HL-60 (cell line): ENCODE measurements at regions not wholly inside any gene's neighbourhood (a gene's known extent, or its start where the extent isn't known, plus 50 kb on each side); places are given as distances from the start of the nearest gene placed in this dataset.

Experiments used
- POLR2AphosphoS5 ChIP-seq: IDR thresholded peaks from 2 replicates; pipeline ENCODE4 v1.6.1; 2012; ENCODE audit warnings: low read depth
- TF ChIP-seq, protein P1 (sequence below): IDR thresholded peaks from one replicate; pipeline ENCODE4 v1.5.1; 2011; ENCODE audit warnings: low read length, control low read depth, inconsistent platforms; ENCODE audit not compliant: insufficient read depth

- TF ChIP-seq, protein P1, sequence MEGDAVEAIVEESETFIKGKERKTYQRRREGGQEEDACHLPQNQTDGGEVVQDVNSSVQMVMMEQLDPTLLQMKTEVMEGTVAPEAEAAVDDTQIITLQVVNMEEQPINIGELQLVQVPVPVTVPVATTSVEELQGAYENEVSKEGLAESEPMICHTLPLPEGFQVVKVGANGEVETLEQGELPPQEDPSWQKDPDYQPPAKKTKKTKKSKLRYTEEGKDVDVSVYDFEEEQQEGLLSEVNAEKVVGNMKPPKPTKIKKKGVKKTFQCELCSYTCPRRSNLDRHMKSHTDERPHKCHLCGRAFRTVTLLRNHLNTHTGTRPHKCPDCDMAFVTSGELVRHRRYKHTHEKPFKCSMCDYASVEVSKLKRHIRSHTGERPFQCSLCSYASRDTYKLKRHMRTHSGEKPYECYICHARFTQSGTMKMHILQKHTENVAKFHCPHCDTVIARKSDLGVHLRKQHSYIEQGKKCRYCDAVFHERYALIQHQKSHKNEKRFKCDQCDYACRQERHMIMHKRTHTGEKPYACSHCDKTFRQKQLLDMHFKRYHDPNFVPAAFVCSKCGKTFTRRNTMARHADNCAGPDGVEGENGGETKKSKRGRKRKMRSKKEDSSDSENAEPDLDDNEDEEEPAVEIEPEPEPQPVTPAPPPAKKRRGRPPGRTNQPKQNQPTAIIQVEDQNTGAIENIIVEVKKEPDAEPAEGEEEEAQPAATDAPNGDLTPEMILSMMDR: no peak
- TF ChIP-seq POLR2AphosphoS5: no peak
These were observed 263.1 kb upstream of the COX7C start for GRCh38 chr5:86354664-86355063.
